ENCODE measurements at regions not wholly inside any gene's neighbourhood (a gene's known extent, or its start where the extent isn't known, plus 50 kb on each side); places are given as distances from the start of the nearest gene placed in this dataset.
A peak's percentile ranks its signal among the peaks of the same experiment; 100 is the strongest.

DNA sequence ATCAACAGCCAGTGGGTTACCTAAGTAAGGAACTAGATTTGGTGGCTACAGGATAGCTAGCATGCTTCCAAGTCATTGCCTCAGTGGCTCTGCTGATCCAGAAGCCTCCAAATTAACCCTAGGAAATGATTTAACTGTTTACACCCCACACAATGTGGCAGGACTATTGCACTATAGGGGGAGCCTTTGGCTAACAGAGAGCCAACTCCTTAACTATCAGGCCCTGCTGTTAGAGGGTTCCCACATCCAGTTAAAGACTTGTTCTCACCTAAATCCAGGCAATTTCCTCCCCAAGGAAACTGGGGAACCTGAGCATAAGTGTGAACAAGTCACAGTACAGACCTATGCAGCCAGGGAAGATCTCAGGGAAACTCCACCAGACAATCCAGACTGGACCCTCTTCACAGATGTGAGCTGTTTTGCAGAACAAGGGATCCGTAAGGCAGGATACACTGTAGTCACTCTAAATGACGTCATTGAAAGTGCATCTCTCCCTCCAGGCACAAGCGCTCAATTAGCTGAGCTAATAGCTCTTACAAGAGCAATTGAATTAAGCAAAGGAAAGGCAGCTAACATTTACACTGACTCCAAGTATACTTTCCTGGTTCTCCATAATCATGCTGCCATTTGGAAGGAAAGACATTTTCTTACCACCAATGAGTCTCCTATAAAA is 185.3 kb upstream of the SPOCK3 start:
- TF ChIP-seq, protein P1, sequence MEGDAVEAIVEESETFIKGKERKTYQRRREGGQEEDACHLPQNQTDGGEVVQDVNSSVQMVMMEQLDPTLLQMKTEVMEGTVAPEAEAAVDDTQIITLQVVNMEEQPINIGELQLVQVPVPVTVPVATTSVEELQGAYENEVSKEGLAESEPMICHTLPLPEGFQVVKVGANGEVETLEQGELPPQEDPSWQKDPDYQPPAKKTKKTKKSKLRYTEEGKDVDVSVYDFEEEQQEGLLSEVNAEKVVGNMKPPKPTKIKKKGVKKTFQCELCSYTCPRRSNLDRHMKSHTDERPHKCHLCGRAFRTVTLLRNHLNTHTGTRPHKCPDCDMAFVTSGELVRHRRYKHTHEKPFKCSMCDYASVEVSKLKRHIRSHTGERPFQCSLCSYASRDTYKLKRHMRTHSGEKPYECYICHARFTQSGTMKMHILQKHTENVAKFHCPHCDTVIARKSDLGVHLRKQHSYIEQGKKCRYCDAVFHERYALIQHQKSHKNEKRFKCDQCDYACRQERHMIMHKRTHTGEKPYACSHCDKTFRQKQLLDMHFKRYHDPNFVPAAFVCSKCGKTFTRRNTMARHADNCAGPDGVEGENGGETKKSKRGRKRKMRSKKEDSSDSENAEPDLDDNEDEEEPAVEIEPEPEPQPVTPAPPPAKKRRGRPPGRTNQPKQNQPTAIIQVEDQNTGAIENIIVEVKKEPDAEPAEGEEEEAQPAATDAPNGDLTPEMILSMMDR (IDR thresholded peaks at IDR 0.05; ENCODE audit: insufficient read depth, low read length, severe bottlenecking), result no peak
- no peak for DNase-seq (ENCODE audit: low read depth)
- H3K36me3 ChIP-seq (ENCODE audit: control insufficient read depth, insufficient read depth, low read length), result no peaks in the 10 kb centered on the region
- no peak overlapping the region for H3K4me3 ChIP-seq (ENCODE audit: low read depth, low read length)
- H3K27me3 ChIP-seq (ENCODE audit: control insufficient read depth, insufficient read depth, low read length), result no peaks in the 10 kb centered on the region
- no peak for FAIRE-seq

DNA sequence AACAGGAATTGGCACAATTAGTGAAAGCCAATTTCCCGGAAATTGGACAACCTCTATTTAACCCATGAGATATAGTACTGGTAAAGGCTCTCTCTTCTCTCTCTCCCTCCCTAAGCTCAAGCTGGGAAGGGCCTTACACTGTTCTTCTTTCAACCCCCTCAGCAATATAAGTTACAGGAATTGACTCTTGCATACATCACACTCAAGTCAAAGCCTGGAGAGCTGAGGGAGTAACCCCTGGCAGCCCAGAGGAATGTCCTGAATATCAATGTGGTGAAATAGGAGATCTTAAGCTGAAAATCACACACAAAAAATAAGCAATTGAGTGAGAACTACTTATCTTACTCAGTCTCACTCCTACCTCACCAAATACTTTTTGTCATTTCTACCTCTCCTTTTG is 186.9 kb upstream of the SPOCK3 start:
- TF ChIP-seq, protein P1 (IDR thresholded peaks at IDR 0.05; ENCODE audit: insufficient read depth, low read length, severe bottlenecking), result no peak
- no peak for FAIRE-seq
- no peak overlapping the region for H3K4me3 ChIP-seq (ENCODE audit: low read depth, low read length)

DNA sequence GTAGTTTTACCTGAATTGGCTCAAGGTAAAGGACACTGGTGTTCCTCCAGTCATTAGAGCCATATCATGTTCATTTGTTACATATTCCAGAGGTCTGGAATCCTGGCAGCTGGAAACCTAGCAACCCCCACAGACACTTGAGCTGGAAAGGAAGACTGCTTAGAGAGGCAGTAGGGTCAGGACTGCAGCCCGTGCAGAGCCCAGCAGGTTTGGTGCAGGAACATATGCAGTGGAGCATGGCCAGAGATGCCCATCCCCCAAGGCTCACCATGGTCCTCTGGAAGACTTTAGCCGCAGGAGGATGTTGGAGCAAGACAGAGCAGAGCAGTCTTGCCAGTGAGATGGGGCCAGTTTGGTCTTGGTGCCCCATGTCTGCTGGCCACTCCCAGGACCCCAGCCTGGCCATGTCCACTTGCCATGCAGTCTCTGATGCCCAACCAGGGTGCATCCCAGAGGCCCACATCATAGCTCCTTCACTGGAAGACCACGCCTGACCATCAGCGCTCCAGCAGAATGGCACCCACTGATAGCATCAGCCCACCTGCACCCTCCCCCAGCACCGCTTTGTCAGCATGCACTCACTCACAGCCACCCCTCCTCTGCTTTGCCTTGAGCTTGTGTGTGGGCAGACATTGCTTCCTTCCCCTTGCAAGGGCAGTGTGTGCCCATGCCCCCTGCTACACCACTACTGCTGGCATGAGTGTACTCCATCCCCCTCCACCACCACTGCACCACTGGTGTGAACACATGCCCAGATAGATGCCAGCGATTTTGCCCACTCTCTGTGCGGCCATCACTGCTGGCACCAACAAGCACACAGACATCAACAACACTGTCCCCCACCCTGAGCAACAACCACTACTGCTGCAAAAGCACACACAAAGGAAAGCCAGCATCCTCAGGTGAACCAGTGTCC is 190.3 kb upstream of the SPOCK3 start:
- no peak for DNase-seq (ENCODE audit: low read depth)
- peak; percentile 90 for FAIRE-seq

More for the DNA sequence above, 186.9 kb upstream of the SPOCK3 start:
- no peak for DNase-seq (ENCODE audit: low read depth)
- no peaks in the 10 kb centered on the region for H3K27me3 ChIP-seq (ENCODE audit: control insufficient read depth, insufficient read depth, low read length)
- no peaks in the 10 kb centered on the region for H3K36me3 ChIP-seq (ENCODE audit: control insufficient read depth, insufficient read depth, low read length)

DNA sequence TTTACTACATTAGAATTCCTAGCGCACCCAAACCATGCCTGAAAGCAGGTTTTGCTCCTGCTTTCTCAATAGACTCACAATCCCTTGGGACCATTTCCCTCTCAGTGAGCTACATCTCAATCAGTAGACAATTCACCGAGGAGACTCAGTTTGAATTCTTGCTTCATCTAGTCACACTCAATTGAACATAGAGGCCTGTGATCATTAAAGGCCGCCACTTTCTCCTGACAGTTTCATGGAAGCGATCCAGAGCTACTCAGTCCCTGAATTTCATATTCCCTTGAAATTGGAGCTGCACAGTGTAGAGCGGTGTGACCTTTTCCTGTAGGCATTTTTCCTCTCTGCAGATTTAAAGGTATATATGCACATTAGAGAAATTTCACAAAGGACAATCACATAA is 193.9 kb upstream of the SPOCK3 start:
- no peaks in the 10 kb centered on the region for H3K27me3 ChIP-seq (ENCODE audit: control insufficient read depth, insufficient read depth, low read length)
- FAIRE-seq (no peak), DNase-seq (ENCODE audit: low read depth) (no peak)
- no peaks in the 10 kb centered on the region for H3K36me3 ChIP-seq (ENCODE audit: control insufficient read depth, insufficient read depth, low read length)
- no peak overlapping the region for H3K4me3 ChIP-seq (ENCODE audit: low read depth, low read length)
- TF ChIP-seq, protein P1 (IDR thresholded peaks at IDR 0.05; ENCODE audit: insufficient read depth, low read length, severe bottlenecking), result no peak

More for the DNA sequence above, 190.3 kb upstream of the SPOCK3 start:
- no peaks in the 10 kb centered on the region for H3K36me3 ChIP-seq (ENCODE audit: control insufficient read depth, insufficient read depth, low read length)
- no peak overlapping the region for H3K4me3 ChIP-seq (ENCODE audit: low read depth, low read length)
- TF ChIP-seq, protein P1 (IDR thresholded peaks at IDR 0.05; ENCODE audit: insufficient read depth, low read length, severe bottlenecking), result no peak
- no peaks in the 10 kb centered on the region for H3K27me3 ChIP-seq (ENCODE audit: control insufficient read depth, insufficient read depth, low read length)

DNA sequence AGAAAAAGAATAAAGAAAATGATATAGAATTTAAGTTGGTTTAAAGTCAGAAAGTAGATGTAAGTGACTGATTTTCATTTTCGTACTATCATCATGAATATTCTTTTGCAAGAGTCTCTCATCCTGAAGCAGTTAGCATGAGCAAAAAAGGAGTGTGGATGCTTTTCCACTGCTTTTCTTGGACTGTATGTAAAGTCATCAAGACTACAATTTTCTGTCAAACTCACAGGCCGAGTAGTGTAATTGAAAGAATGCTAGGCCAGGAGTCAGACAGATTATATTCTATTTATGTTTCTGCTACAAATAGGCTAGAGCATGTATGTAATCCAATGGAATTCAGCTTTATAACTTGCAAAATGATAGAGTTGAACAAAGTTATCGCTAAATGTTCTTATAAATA is 197.1 kb upstream of the SPOCK3 start:
- DNase-seq (ENCODE audit: low read depth) (no peak), FAIRE-seq (no peak)
- TF ChIP-seq, protein P1 (IDR thresholded peaks at IDR 0.05; ENCODE audit: insufficient read depth, low read length, severe bottlenecking), result no peak
- no peak overlapping the region for H3K4me3 ChIP-seq (ENCODE audit: low read depth, low read length)
- H3K27me3 ChIP-seq (ENCODE audit: control insufficient read depth, insufficient read depth, low read length), result no peaks in the 10 kb centered on the region
- no peaks in the 10 kb centered on the region for H3K36me3 ChIP-seq (ENCODE audit: control insufficient read depth, insufficient read depth, low read length)
